ENCODE measurements at regions not wholly inside any gene's neighbourhood (a gene's known extent, or its start where the extent isn't known, plus 50 kb on each side); places are given as distances from the start of the nearest gene placed in this dataset.

DNA sequence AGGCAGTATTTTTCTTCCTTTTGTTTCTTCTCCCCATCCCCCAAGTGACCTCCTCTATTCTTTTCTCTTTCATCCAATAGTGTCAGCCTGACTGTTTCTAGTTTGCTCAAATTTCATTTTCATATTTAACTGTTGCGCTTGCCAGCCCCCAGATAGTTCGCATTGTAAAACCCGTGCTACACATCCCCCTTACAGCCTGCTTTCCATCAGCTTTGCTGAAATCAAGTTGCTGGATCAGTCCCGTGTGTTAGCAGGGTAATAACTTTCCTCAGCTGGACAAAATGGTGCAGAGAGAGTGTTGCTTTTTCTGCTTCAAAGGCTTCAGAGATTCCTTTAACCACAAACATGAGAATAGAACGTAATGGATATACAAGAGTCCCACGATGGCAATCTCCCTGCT is 180.6 kb upstream of the NPVF start:
- TF ChIP-seq, protein P1, sequence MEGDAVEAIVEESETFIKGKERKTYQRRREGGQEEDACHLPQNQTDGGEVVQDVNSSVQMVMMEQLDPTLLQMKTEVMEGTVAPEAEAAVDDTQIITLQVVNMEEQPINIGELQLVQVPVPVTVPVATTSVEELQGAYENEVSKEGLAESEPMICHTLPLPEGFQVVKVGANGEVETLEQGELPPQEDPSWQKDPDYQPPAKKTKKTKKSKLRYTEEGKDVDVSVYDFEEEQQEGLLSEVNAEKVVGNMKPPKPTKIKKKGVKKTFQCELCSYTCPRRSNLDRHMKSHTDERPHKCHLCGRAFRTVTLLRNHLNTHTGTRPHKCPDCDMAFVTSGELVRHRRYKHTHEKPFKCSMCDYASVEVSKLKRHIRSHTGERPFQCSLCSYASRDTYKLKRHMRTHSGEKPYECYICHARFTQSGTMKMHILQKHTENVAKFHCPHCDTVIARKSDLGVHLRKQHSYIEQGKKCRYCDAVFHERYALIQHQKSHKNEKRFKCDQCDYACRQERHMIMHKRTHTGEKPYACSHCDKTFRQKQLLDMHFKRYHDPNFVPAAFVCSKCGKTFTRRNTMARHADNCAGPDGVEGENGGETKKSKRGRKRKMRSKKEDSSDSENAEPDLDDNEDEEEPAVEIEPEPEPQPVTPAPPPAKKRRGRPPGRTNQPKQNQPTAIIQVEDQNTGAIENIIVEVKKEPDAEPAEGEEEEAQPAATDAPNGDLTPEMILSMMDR (IDR thresholded peaks at IDR 0.05) = no peak
- TF ChIP-seq POLR2A (IDR thresholded peaks at IDR 0.05) = no peak
